Astrocyte (in vitro differentiated cells and primary cell): ENCODE measurements at regions not wholly inside any gene's neighbourhood (a gene's known extent, or its start where the extent isn't known, plus 50 kb on each side); places are given as distances from the start of the nearest gene placed in this dataset.

Experiments
- DNase-seq: peaks from one replicate; pipeline ENCODE4 v3.0.0-alpha.2; 2010; ENCODE audit warnings: low read depth
- FAIRE-seq: peaks from 2 replicates; lab custom pipeline; 2011; peaks lifted over from hg19 to GRCh38; lab: Jason Lieb, UNC
- H2AFZ ChIP-seq: 2 replicates; pipeline ENCODE4 v1.6.0; 2012; ENCODE audit warnings: low read depth, low read length, inconsistent platforms
- H3K27ac ChIP-seq: 2 replicates; pipeline ENCODE4 v1.5.1; 2011; ENCODE audit warnings: low read depth, low read length, inconsistent platforms
- H3K27me3 ChIP-seq: 2 replicates; pipeline ENCODE4 v1.6.0; 2011; ENCODE audit warnings: low read length, inconsistent platforms; ENCODE audit not compliant: insufficient read depth
- H3K36me3 ChIP-seq: 2 replicates; pipeline ENCODE4 v1.5.1; 2011; ENCODE audit warnings: low read length, inconsistent platforms; ENCODE audit not compliant: insufficient read depth
- H3K4me1 ChIP-seq: 2 replicates; pipeline ENCODE4 v1.5.1; 2011; ENCODE audit warnings: low read length, inconsistent platforms; ENCODE audit not compliant: insufficient read depth
- H3K4me2 ChIP-seq: 2 replicates; pipeline ENCODE4 v1.6.0; 2012; ENCODE audit warnings: low read length, inconsistent platforms
- H3K4me3 ChIP-seq: 2 replicates; pipeline ENCODE4 v1.5.1; 2011; ENCODE audit warnings: low read depth, mild to moderate bottlenecking, low read length, inconsistent platforms; ENCODE audit not compliant: insufficient read depth
- H3K79me2 ChIP-seq: 2 replicates; pipeline ENCODE4 v1.6.0; 2012; ENCODE audit warnings: mild to moderate bottlenecking, low read length, inconsistent platforms; ENCODE audit not compliant: insufficient read depth
- H3K9ac ChIP-seq: 2 replicates; pipeline ENCODE4 v1.6.0; 2012; ENCODE audit warnings: mild to moderate bottlenecking, low read length, inconsistent platforms
- H3K9me3 ChIP-seq: 2 replicates; pipeline ENCODE4 v1.5.1; 2012; ENCODE audit warnings: low read depth, mild to moderate bottlenecking, low read length, inconsistent platforms; ENCODE audit not compliant: insufficient read depth
- H4K20me1 ChIP-seq: 2 replicates; pipeline ENCODE4 v1.6.0; 2012; ENCODE audit warnings: low read length, inconsistent platforms; ENCODE audit not compliant: insufficient read depth
- H3K27ac Mint-ChIP-seq: one replicate; pipeline ENCODE4 v1.8.0; 2021; ENCODE audit warnings: mild to moderate bottlenecking, mixed read lengths; ENCODE audit not compliant: unreplicated experiment
- H3K27me3 Mint-ChIP-seq: one replicate; pipeline ENCODE4 v1.8.0; 2021; ENCODE audit warnings: low read depth, mixed read lengths; ENCODE audit not compliant: unreplicated experiment
- H3K36me3 Mint-ChIP-seq: one replicate; pipeline ENCODE4 v1.8.0; 2021; ENCODE audit warnings: low read depth, mixed read lengths; ENCODE audit not compliant: unreplicated experiment
- H3K4me1 Mint-ChIP-seq: one replicate; pipeline ENCODE4 v1.8.0; 2021; ENCODE audit warnings: low read depth, mixed read lengths; ENCODE audit not compliant: unreplicated experiment
- H3K4me3 Mint-ChIP-seq: one replicate; pipeline ENCODE4 v1.8.0; 2021; ENCODE audit warnings: mild to moderate bottlenecking, moderate library complexity, mixed read lengths; ENCODE audit not compliant: unreplicated experiment
- H3K9me3 Mint-ChIP-seq: one replicate; pipeline ENCODE4 v1.8.0; 2021; ENCODE audit warnings: mild to moderate bottlenecking, mixed read lengths; ENCODE audit not compliant: unreplicated experiment
- CTCF ChIP-seq: IDR thresholded peaks from 2 replicates; pipeline ENCODE4 v1.5.1; 2011; ENCODE audit warnings: low read depth, mild to moderate bottlenecking, inconsistent platforms, low read length, moderate library complexity; ENCODE audit not compliant: insufficient read depth
- EZH2 ChIP-seq: IDR thresholded peaks from 2 replicates; pipeline ENCODE4 v1.6.1; 2012; ENCODE audit warnings: mild to moderate bottlenecking, low read length, inconsistent platforms; ENCODE audit not compliant: insufficient read depth

- FAIRE-seq (no peak), DNase-seq (no peak)
- Histone ChIP-seq H3K27ac (no peak overlapping the region), H4K20me1 (no peaks in the 10 kb centered on the region), H3K4me2 (no peak overlapping the region), H3K27me3 (no peaks in the 10 kb centered on the region), H3K79me2 (no peaks in the 10 kb centered on the region), H3K9ac (no peak overlapping the region), H3K4me1 (no peaks in the 10 kb centered on the region), H3K4me3 (no peak overlapping the region), H2AFZ (no peak overlapping the region), H3K9me3 (no peaks in the 10 kb centered on the region), H3K36me3 (no peaks in the 10 kb centered on the region)
- H3K27ac Mint-ChIP-seq, result no peak overlapping the region
- H3K36me3 Mint-ChIP-seq, result no peaks in the 10 kb centered on the region
- H3K27me3 Mint-ChIP-seq, result peaks cover 3% of the 10 kb centered on the region
- no peaks in the 10 kb centered on the region for H3K4me1 Mint-ChIP-seq
- no peaks in the 10 kb centered on the region for H3K9me3 Mint-ChIP-seq
- TF ChIP-seq CTCF, result no peak
- TF ChIP-seq EZH2, result no peak
- no peak overlapping the region for H3K4me3 Mint-ChIP-seq
Measured at GRCh38 chr13:80884056-80884785, 543.3 kb upstream of the SPRY2 start.

- no peak overlapping the region for H3K4me3 Mint-ChIP-seq
- no peak overlapping the region for H3K27ac Mint-ChIP-seq
- H3K9me3 ChIP-seq, result no peaks in the 10 kb centered on the region
- no peaks in the 10 kb centered on the region for H4K20me1 ChIP-seq
- no peak overlapping the region for H3K27ac ChIP-seq
- no peaks in the 10 kb centered on the region for H3K4me1 Mint-ChIP-seq
- H3K4me2 ChIP-seq, result no peak overlapping the region
- FAIRE-seq (no peak), DNase-seq (no peak)
- no peaks in the 10 kb centered on the region for H3K9me3 Mint-ChIP-seq
- no peaks in the 10 kb centered on the region for H3K79me2 ChIP-seq
- no peak overlapping the region for H3K9ac ChIP-seq
- H3K4me3 ChIP-seq, result no peak overlapping the region
- TF ChIP-seq EZH2 (no peak), CTCF (no peak)
- H3K27me3 Mint-ChIP-seq, result peaks cover 3% of the 10 kb centered on the region
- H3K27me3 ChIP-seq, result no peaks in the 10 kb centered on the region
- H3K36me3 ChIP-seq, result no peaks in the 10 kb centered on the region
- no peaks in the 10 kb centered on the region for H3K36me3 Mint-ChIP-seq
- no peak overlapping the region for H2AFZ ChIP-seq
- H3K4me1 ChIP-seq, result no peaks in the 10 kb centered on the region
Measured at GRCh38 chr13:80883545-80883944, 542.6 kb upstream of the SPRY2 start.

GRCh38 chr13:80881942-80882445, 541.1 kb upstream of the SPRY2 start:
- H3K4me2 ChIP-seq, result no peak overlapping the region
- H2AFZ ChIP-seq, result no peak overlapping the region
- no peak overlapping the region for H3K4me3 ChIP-seq
- TF ChIP-seq CTCF, result no peak
- no peak for TF ChIP-seq EZH2
- no peaks in the 10 kb centered on the region for H3K9me3 ChIP-seq
- no peaks in the 10 kb centered on the region for H3K27me3 ChIP-seq
- H3K79me2 ChIP-seq, result no peaks in the 10 kb centered on the region
- no peaks in the 10 kb centered on the region for H4K20me1 ChIP-seq
- H3K27ac ChIP-seq, result no peak overlapping the region
- H3K27ac Mint-ChIP-seq, result no peak overlapping the region
- FAIRE-seq (no peak), DNase-seq (no peak)
- H3K9ac ChIP-seq, result no peak overlapping the region
- no peaks in the 10 kb centered on the region for H3K27me3 Mint-ChIP-seq
- no peaks in the 10 kb centered on the region for H3K4me1 Mint-ChIP-seq
- no peaks in the 10 kb centered on the region for H3K36me3 Mint-ChIP-seq
- H3K4me3 Mint-ChIP-seq, result no peak overlapping the region
- no peaks in the 10 kb centered on the region for H3K9me3 Mint-ChIP-seq
- no peaks in the 10 kb centered on the region for H3K36me3 ChIP-seq
- H3K4me1 ChIP-seq, result no peaks in the 10 kb centered on the region
